Nephron (organoid): ENCODE measurements at regions not wholly inside any gene's neighbourhood (a gene's known extent, or its start where the extent isn't known, plus 50 kb on each side); places are given as distances from the start of the nearest gene placed in this dataset.

Experiments used
- H3K27ac Mint-ChIP-seq, 3 experiments: 2 replicates each; pipeline ENCODE4 v1.8.0; 2020; ENCODE audit warnings: mixed read lengths in 3 of 3, mild to moderate bottlenecking in 2 of 3, moderate library complexity in 1 of 3
- H3K27me3 Mint-ChIP-seq: 2 replicates; pipeline ENCODE4 v1.8.0; 2021; ENCODE audit warnings: low read depth, mild to moderate bottlenecking, moderate library complexity, mixed read lengths
- H3K36me3 Mint-ChIP-seq: 2 replicates; pipeline ENCODE4 v1.8.0; 2020; ENCODE audit warnings: low read depth, mixed read lengths
- H3K4me1 Mint-ChIP-seq: 2 replicates; pipeline ENCODE4 v1.8.0; 2020; ENCODE audit warnings: mixed read lengths
- H3K4me3 Mint-ChIP-seq, 3 experiments: 2 replicates each; pipeline ENCODE4 v1.8.0; 2020; ENCODE audit warnings: mild to moderate bottlenecking in 3 of 3, mixed read lengths in 3 of 3, moderate library complexity in 2 of 3
- H3K9me3 Mint-ChIP-seq: 2 replicates; pipeline ENCODE4 v1.8.0; 2020; ENCODE audit warnings: mixed read lengths
- TF ChIP-seq, protein P1 (sequence below), 3 experiments: fragments of 200-600 bp; sonication (generic); IDR thresholded peaks; one replicate each; pipeline ENCODE4 v1.5.0; 2021; ENCODE audit warnings: antibody characterized with exemption in 3 of 3; ENCODE audit not compliant: unreplicated experiment in 3 of 3

DNA sequence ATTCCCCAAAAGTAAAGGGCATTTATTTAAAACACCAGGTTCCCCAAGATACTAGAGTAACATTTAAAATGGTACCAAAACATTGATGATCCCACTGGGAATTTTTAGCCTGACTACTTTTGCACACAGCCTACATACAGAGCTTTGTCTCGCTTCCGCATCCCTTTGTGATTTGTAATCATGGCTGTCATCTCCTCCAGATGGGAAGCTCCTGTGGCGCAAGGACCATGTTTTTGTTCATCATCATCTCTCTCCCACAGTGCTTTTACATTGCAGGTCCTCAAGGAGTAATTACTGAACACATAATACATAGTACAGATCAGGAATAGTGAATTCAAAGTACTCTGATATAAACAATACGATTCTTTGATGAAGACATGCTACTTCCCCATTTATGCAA lies 231.2 kb upstream of the MTNR1B start:
- Mint-ChIP-seq H3K4me1 (peaks cover 25% of the 10 kb centered on the region), H3K36me3 (no peaks in the 10 kb centered on the region), H3K9me3 (no peaks in the 10 kb centered on the region), H3K27me3 (no peaks in the 10 kb centered on the region), H3K4me3 (no peak overlapping the region), H3K27ac (peak overlapping the region in 1 of 3 experiments; percentile 75)
- TF ChIP-seq, protein P1, sequence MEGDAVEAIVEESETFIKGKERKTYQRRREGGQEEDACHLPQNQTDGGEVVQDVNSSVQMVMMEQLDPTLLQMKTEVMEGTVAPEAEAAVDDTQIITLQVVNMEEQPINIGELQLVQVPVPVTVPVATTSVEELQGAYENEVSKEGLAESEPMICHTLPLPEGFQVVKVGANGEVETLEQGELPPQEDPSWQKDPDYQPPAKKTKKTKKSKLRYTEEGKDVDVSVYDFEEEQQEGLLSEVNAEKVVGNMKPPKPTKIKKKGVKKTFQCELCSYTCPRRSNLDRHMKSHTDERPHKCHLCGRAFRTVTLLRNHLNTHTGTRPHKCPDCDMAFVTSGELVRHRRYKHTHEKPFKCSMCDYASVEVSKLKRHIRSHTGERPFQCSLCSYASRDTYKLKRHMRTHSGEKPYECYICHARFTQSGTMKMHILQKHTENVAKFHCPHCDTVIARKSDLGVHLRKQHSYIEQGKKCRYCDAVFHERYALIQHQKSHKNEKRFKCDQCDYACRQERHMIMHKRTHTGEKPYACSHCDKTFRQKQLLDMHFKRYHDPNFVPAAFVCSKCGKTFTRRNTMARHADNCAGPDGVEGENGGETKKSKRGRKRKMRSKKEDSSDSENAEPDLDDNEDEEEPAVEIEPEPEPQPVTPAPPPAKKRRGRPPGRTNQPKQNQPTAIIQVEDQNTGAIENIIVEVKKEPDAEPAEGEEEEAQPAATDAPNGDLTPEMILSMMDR (IDR thresholded peaks at IDR 0.05; ENCODE audit: unreplicated experiment in 3 of 3), result no peak

GRCh38 chr11:92739041-92739440 lies 230.4 kb upstream of the MTNR1B start:
- Mint-ChIP-seq H3K27me3 (peaks cover 3% of the 10 kb centered on the region), H3K4me1 (peaks cover 30% of the 10 kb centered on the region), H3K9me3 (no peaks in the 10 kb centered on the region), H3K36me3 (no peaks in the 10 kb centered on the region), H3K27ac (peak overlapping the region in 1 of 3 experiments; percentile 75), H3K4me3 (no peak overlapping the region)
- TF ChIP-seq, protein P1 (IDR thresholded peaks at IDR 0.05; ENCODE audit: unreplicated experiment in 3 of 3), result no peak

GRCh38 chr11:92739491-92739890 lies 230.0 kb upstream of the MTNR1B start:
- H3K4me1 Mint-ChIP-seq, result peaks cover 32% of the 10 kb centered on the region
- no peaks in the 10 kb centered on the region for H3K9me3 Mint-ChIP-seq
- no peaks in the 10 kb centered on the region for H3K36me3 Mint-ChIP-seq
- TF ChIP-seq, protein P1 (IDR thresholded peaks at IDR 0.05; ENCODE audit: unreplicated experiment in 3 of 3), result no peak
- H3K27me3 Mint-ChIP-seq, result peaks cover 3% of the 10 kb centered on the region
- peak overlapping the region in 2 of 3 experiments; percentile 47 to 75 for H3K27ac Mint-ChIP-seq
- H3K4me3 Mint-ChIP-seq, result no peak overlapping the region

DNA sequence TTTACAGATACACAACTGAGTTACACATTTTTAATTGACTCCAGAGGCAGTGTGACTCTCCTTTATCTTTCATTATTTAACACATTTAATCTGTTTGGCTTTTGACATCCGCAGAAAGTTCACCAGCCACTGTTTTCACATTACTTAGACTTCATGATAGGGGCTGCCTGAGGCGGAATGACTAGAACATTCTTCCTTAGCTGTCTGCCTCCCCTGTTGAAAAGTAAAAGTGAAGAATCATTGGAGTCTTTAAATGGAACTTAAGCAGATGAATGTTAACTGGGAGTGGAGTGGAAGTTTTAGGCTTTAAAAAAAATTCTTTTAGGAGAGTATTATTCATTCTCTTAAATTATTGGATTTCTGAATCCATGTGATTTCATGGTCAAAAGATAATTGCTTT lies 229.2 kb upstream of the MTNR1B start:
- no peak overlapping the region for H3K4me3 Mint-ChIP-seq

GRCh38 chr11:92744929-92745585 lies 224.4 kb upstream of the MTNR1B start:
- H3K4me3 Mint-ChIP-seq, result no peak overlapping the region
- peaks cover 10% of the 10 kb centered on the region for H3K36me3 Mint-ChIP-seq
- TF ChIP-seq, protein P1 (IDR thresholded peaks at IDR 0.05; ENCODE audit: unreplicated experiment in 3 of 3), result no peak
- H3K4me1 Mint-ChIP-seq, result peaks cover 21% of the 10 kb centered on the region
- peaks cover 3% of the 10 kb centered on the region for H3K27me3 Mint-ChIP-seq
- H3K9me3 Mint-ChIP-seq, result peaks cover 9% of the 10 kb centered on the region
- peak overlapping the region in 2 of 3 experiments; percentile 9 to 18 for H3K27ac Mint-ChIP-seq

More for the DNA sequence above, 229.2 kb upstream of the MTNR1B start:
- TF ChIP-seq, protein P1 (IDR thresholded peaks at IDR 0.05; ENCODE audit: unreplicated experiment in 3 of 3), result no peak
- Mint-ChIP-seq H3K36me3 (peaks cover 2% of the 10 kb centered on the region), H3K9me3 (peaks cover 3% of the 10 kb centered on the region), H3K4me1 (peaks cover 38% of the 10 kb centered on the region), H3K27me3 (peaks cover 3% of the 10 kb centered on the region), H3K27ac (peak overlapping the region in 1 of 3 experiments; percentile 75)

GRCh38 chr11:92750794-92751193 lies 218.7 kb upstream of the MTNR1B start:
- Mint-ChIP-seq H3K9me3 (peaks cover 5% of the 10 kb centered on the region), H3K27me3 (no peaks in the 10 kb centered on the region), H3K36me3 (peaks cover 6% of the 10 kb centered on the region), H3K4me1 (peaks cover 9% of the 10 kb centered on the region), H3K4me3 (no peak overlapping the region), H3K27ac (peak overlapping the region in 1 of 3 experiments; percentile 2)
- TF ChIP-seq, protein P1 (IDR thresholded peaks at IDR 0.05; ENCODE audit: unreplicated experiment in 3 of 3), result no peak
